Activated naive CD8-positive, alpha-beta T cell treated with anti-CD3 and anti-CD28 coated beads, Interleukin-2, amount 10 ng/mL, durations not matched to agents 7 days and 5 days (primary cell): ENCODE measurements at regions not wholly inside any gene's neighbourhood (a gene's known extent, or its start where the extent isn't known, plus 50 kb on each side); places are given as distances from the start of the nearest gene placed in this dataset.

ENCODE experiments used
- ATAC-seq: fragments of 150-1000 bp; cut with Tn5 transposase; one replicate; pipeline ENCODE4 v1.10.0; 2021; ENCODE audit warnings: low read depth, moderate library complexity
- POLR2A ChIA-PET: fragments of 350-600 bp; sonication (Branson Sonifier 250); formaldehyde crosslinking; loops from one replicate; lab custom pipeline; 2021; ENCODE audit warnings: antibody characterized with exemption; lab: Charles Lee
- DNase-seq: peaks from one replicate; pipeline ENCODE4 v3.0.0; 2021
- H3K27ac Mint-ChIP-seq: one replicate; pipeline ENCODE4 v1.8.0; 2022; ENCODE audit warnings: mild to moderate bottlenecking, mixed read lengths
- H3K27me3 Mint-ChIP-seq: one replicate; pipeline ENCODE4 v1.8.0; 2022; ENCODE audit warnings: mild to moderate bottlenecking, moderate library complexity, mixed read lengths
- H3K36me3 Mint-ChIP-seq: one replicate; pipeline ENCODE4 v1.8.0; 2021; ENCODE audit warnings: mild to moderate bottlenecking, mixed read lengths
- H3K4me1 Mint-ChIP-seq: one replicate; pipeline ENCODE4 v1.8.0; 2021; ENCODE audit warnings: mixed read lengths
- H3K4me3 Mint-ChIP-seq: one replicate; pipeline ENCODE4 v1.8.0; 2022; ENCODE audit warnings: mild to moderate bottlenecking, moderate library complexity, mixed read lengths
- H3K9me3 Mint-ChIP-seq: one replicate; pipeline ENCODE4 v1.8.0; 2021; ENCODE audit warnings: mixed read lengths

DNA sequence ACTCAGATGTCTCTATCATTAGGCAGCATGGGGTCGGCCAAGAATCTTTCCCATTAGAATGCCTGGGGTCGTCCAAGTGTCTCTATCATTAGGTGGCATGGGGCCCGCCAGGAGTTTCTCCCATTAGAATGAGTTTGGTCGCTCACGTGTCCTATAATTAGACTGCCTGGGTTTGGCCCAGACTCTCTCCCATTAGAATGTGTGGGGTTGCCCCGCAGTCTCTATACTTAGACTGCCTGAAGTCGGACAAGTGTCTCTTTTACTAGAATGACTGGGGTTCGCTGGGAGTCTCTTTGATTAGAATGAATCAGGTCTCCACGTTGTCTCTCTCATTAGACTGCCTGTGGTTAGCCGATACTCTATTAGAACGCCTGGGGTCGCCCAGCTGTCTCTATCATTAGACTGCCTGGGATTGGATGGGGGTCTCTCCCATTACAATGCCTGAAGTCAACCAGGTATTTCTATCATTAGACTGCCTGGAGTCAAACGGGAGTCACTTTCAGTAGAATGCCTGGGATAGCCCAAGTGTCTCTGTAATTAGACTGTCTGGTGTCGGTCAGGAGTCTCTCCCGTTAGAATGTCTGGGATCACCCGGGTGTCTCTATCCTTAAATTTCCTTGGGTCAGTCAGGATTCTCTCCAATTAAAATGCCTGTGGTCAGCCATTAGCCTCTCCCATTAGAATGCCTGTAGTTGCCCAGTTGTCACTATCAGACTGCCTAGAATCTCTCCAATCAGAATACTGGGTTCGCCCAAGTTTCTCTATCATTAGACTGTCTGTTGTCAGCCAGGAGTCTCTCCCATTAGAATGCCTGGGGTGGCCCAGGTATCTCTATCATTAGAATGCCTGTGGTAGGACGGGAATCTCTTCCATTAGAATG, 1454.1 kb downstream of the UQCRFS1 start:
- DNase-seq (no peak), ATAC-seq (no peak)
- H3K27ac Mint-ChIP-seq: no peak overlapping the region
- no peaks in the 10 kb centered on the region for H3K36me3 Mint-ChIP-seq
- no peaks in the 10 kb centered on the region for H3K4me1 Mint-ChIP-seq
- H3K4me3 Mint-ChIP-seq: no peak overlapping the region
- POLR2A ChIA-PET: no interaction called here
- H3K27me3 Mint-ChIP-seq: no peaks in the 10 kb centered on the region
- H3K9me3 Mint-ChIP-seq: peaks cover 37% of the 10 kb centered on the region

GRCh38 chr19:27754700-27755099, 1458.3 kb downstream of the UQCRFS1 start:
- Mint-ChIP-seq H3K9me3 (peaks cover 25% of the 10 kb centered on the region), H3K27ac (no peak overlapping the region), H3K27me3 (no peaks in the 10 kb centered on the region), H3K4me3 (no peak overlapping the region), H3K4me1 (no peaks in the 10 kb centered on the region), H3K36me3 (no peaks in the 10 kb centered on the region)
- POLR2A ChIA-PET: no interaction called here
- ATAC-seq (no peak), DNase-seq (no peak)

- Mint-ChIP-seq H3K36me3 (no peaks in the 10 kb centered on the region), H3K27me3 (no peaks in the 10 kb centered on the region)
These were observed 1459.3 kb downstream of the UQCRFS1 start for GRCh38 chr19:27753622-27754021.

GRCh38 chr19:27752530-27753184, 1460.3 kb downstream of the UQCRFS1 start:
- no peak overlapping the region for H3K27ac Mint-ChIP-seq
- ATAC-seq: no peak
- no peaks in the 10 kb centered on the region for H3K36me3 Mint-ChIP-seq
- DNase-seq: no peak
- no peaks in the 10 kb centered on the region for H3K4me1 Mint-ChIP-seq
- POLR2A ChIA-PET: no interaction called here
- H3K4me3 Mint-ChIP-seq: no peak overlapping the region
- H3K27me3 Mint-ChIP-seq: no peaks in the 10 kb centered on the region
- peaks cover 23% of the 10 kb centered on the region for H3K9me3 Mint-ChIP-seq

More at GRCh38 chr19:27753622-27754021, 1459.3 kb downstream of the UQCRFS1 start:
- POLR2A ChIA-PET: no interaction called here
- Mint-ChIP-seq H3K4me3 (no peak overlapping the region), H3K27ac (no peak overlapping the region), H3K4me1 (no peaks in the 10 kb centered on the region), H3K9me3 (peaks cover 27% of the 10 kb centered on the region)
- ATAC-seq (no peak), DNase-seq (no peak)

GRCh38 chr19:27751044-27751391, 1461.9 kb downstream of the UQCRFS1 start:
- Mint-ChIP-seq H3K27ac (no peak overlapping the region), H3K4me3 (no peak overlapping the region), H3K36me3 (peaks cover 1% of the 10 kb centered on the region), H3K9me3 (peaks cover 24% of the 10 kb centered on the region), H3K4me1 (no peaks in the 10 kb centered on the region), H3K27me3 (no peaks in the 10 kb centered on the region)
- POLR2A ChIA-PET: no interaction called here
- ATAC-seq (no peak), DNase-seq (no peak)

GRCh38 chr19:27750391-27751043, 1462.4 kb downstream of the UQCRFS1 start:
- Mint-ChIP-seq H3K4me3 (no peak overlapping the region), H3K4me1 (no peaks in the 10 kb centered on the region), H3K36me3 (peaks cover 3% of the 10 kb centered on the region), H3K27ac (no peak overlapping the region), H3K27me3 (no peaks in the 10 kb centered on the region), H3K9me3 (peaks cover 24% of the 10 kb centered on the region)
- POLR2A ChIA-PET: no interaction called here
- ATAC-seq: no peak
- no peak for DNase-seq

DNA sequence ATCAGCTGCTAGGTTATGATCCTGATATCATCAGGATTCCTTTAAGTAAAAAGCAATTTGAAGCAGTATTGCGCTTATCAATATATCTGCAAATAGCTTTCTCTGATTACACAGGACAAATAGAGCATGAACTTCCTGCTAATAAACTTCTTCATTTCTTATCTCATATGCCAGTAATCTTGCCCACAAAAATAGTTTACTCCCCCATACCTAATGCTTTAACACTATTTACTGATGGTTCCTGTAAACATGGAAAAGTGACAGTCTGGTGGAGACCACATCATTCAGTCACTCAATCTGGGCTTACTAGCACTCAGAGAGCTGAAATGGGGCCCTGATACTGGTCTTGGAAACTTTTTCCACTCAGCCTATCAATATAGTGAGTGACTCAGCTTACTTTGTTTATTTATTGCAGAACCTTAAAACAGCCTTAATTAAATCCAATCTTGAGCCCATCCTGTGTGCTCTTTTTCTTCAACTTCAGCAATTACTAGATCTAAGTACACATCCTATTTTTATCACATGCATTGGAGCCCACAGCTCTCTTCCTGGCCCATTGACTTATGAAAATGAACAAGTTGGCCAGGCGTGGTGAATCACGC, 1464.3 kb downstream of the UQCRFS1 start:
- no peak overlapping the region for H3K4me3 Mint-ChIP-seq
- no peaks in the 10 kb centered on the region for H3K4me1 Mint-ChIP-seq
- peaks cover 17% of the 10 kb centered on the region for H3K9me3 Mint-ChIP-seq
- H3K27ac Mint-ChIP-seq: no peak overlapping the region
- POLR2A ChIA-PET: no interaction called here
- H3K36me3 Mint-ChIP-seq: peaks cover 3% of the 10 kb centered on the region
- no peak for DNase-seq
- H3K27me3 Mint-ChIP-seq: no peaks in the 10 kb centered on the region
- ATAC-seq: no peak

DNA sequence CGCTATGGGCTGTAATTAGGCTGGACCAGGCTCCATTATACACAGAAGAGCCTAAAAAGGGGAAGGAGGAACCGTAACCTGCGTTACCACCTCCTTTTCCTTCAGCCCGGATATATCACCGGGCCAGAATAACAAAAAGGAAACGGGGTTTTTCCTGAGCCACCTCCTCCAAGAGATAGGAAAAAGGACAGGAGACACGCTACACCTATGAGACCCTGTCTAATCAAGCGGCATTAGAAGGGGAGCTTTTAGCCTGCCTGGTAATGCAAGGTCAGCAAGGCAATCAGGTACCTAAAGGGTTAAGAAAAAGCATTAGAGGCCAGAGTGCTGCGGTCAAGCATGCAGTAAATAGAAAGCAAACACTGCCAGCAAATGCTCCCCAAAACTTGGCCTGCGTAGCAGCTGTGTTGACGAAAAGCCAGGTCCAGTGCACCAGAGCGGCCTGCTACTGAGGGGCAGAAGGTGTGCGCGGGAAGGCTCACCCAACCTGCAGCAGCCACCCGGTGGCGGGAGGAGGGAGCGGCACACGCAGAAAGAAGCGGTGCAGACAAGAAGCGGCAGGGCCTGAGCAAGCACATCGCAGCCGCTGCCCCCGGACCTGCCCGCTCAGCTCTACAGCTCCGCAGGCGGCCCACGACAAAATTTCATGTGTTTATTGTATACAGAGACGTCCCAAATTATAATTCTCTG, 1466.1 kb downstream of the UQCRFS1 start:
- H3K4me1 Mint-ChIP-seq: no peaks in the 10 kb centered on the region
- H3K9me3 Mint-ChIP-seq: peaks cover 8% of the 10 kb centered on the region
- no peak overlapping the region for H3K27ac Mint-ChIP-seq
- no peaks in the 10 kb centered on the region for H3K27me3 Mint-ChIP-seq
- POLR2A ChIA-PET: no interaction called here
- ATAC-seq (no peak), DNase-seq (no peak)
- peaks cover 3% of the 10 kb centered on the region for H3K36me3 Mint-ChIP-seq
- no peak overlapping the region for H3K4me3 Mint-ChIP-seq

- H3K4me1 Mint-ChIP-seq: no peaks in the 10 kb centered on the region
- POLR2A ChIA-PET: no interaction called here
- no peak for DNase-seq
- no peaks in the 10 kb centered on the region for H3K27me3 Mint-ChIP-seq
- no peak overlapping the region for H3K4me3 Mint-ChIP-seq
- peaks cover 8% of the 10 kb centered on the region for H3K9me3 Mint-ChIP-seq
- no peak for ATAC-seq
- no peak overlapping the region for H3K27ac Mint-ChIP-seq
- peaks cover 3% of the 10 kb centered on the region for H3K36me3 Mint-ChIP-seq
These were observed 1466.9 kb downstream of the UQCRFS1 start for GRCh38 chr19:27745978-27746542.

GRCh38 chr19:27744926-27745768, 1467.8 kb downstream of the UQCRFS1 start:
- H3K27me3 Mint-ChIP-seq: no peaks in the 10 kb centered on the region
- H3K9me3 Mint-ChIP-seq: peaks cover 10% of the 10 kb centered on the region
- DNase-seq (no peak), ATAC-seq (no peak)
- H3K4me3 Mint-ChIP-seq: no peak overlapping the region
- POLR2A ChIA-PET: no interaction called here
- H3K27ac Mint-ChIP-seq: no peak overlapping the region
- H3K4me1 Mint-ChIP-seq: no peaks in the 10 kb centered on the region
- H3K36me3 Mint-ChIP-seq: peaks cover 3% of the 10 kb centered on the region

DNA sequence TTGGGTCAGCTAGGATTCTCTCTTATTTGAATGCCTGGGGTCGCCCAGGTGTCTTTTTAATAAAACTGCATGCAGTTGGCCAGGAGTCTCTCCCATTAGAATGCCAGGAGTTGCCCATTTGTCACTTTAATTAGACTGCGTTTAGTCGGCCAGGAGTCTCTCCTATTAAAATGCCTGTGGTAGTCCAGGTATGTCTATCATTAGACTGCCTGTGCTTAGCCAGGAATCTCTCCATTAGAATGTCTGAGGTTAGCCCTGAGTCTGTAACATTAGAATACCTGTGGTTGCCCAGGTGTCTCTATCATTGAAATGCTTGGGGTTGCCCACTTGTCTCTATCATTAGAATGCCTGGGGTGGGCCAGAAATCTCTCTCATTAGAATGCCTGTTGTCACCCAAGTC, 1470.9 kb downstream of the UQCRFS1 start:
- Mint-ChIP-seq H3K9me3 (peaks cover 15% of the 10 kb centered on the region), H3K4me3 (no peak overlapping the region), H3K27ac (no peak overlapping the region), H3K36me3 (peaks cover 3% of the 10 kb centered on the region), H3K27me3 (no peaks in the 10 kb centered on the region), H3K4me1 (no peaks in the 10 kb centered on the region)
- ATAC-seq (no peak), DNase-seq (no peak)
- POLR2A ChIA-PET: no interaction called here

GRCh38 chr19:27741236-27741635, 1471.7 kb downstream of the UQCRFS1 start:
- POLR2A ChIA-PET: no interaction called here
- Mint-ChIP-seq H3K4me3 (no peak overlapping the region), H3K4me1 (no peaks in the 10 kb centered on the region), H3K9me3 (peaks cover 15% of the 10 kb centered on the region), H3K27me3 (no peaks in the 10 kb centered on the region), H3K27ac (no peak overlapping the region), H3K36me3 (peaks cover 4% of the 10 kb centered on the region)
- ATAC-seq (no peak), DNase-seq (no peak)
